SK-N-SH treated with all-trans-retinoic acid at 6 μM for 48 hours (cell line): ENCODE measurements at regions not wholly inside any gene's neighbourhood (a gene's known extent, or its start where the extent isn't known, plus 50 kb on each side); places are given as distances from the start of the nearest gene placed in this dataset.

Experiments used
- BACH2 ChIP-seq: fragments of 250-450 bp; sonication (Bioruptor Pico); IDR thresholded peaks from 2 replicates; pipeline ENCODE4 v1.9.0; 2021; ENCODE audit warnings: mild to moderate bottlenecking, borderline replicate concordance
- CSDC2 ChIP-seq: fragments of 250-450 bp; sonication (Bioruptor Pico); IDR thresholded peaks from 2 replicates; pipeline ENCODE4 v1.5.0; 2020; ENCODE audit warnings: mild to moderate bottlenecking, moderate library complexity
- ESRRG ChIP-seq: fragments of 250-450 bp; sonication (Bioruptor Pico); IDR thresholded peaks from 2 replicates; pipeline ENCODE4 v1.6.1; 2021; ENCODE audit warnings: mild to moderate bottlenecking
- ISL1 ChIP-seq: fragments of 250-450 bp; sonication (Bioruptor Pico); IDR thresholded peaks from 2 replicates; pipeline ENCODE4 v2.1.2; 2022; ENCODE audit warnings: mild to moderate bottlenecking, moderate library complexity
- OSR1 ChIP-seq: fragments of 250-450 bp; sonication (Bioruptor Pico); IDR thresholded peaks from 2 replicates; pipeline ENCODE4 v1.8.0; 2022; ENCODE audit warnings: moderate library complexity, mild to moderate bottlenecking, inconsistent platforms
- PATZ1 ChIP-seq: fragments of 250-450 bp; sonication (Bioruptor Pico); IDR thresholded peaks from 2 replicates; pipeline ENCODE4 v1.8.0; 2020; ENCODE audit warnings: mild to moderate bottlenecking, moderate library complexity, borderline replicate concordance
- RARB ChIP-seq: fragments of 250-450 bp; sonication (Bioruptor Pico); IDR thresholded peaks from 2 replicates; pipeline ENCODE4 v1.8.0; 2021; ENCODE audit warnings: mild to moderate bottlenecking, moderate library complexity
- TOX ChIP-seq: fragments of 250-450 bp; sonication (Bioruptor Pico); IDR thresholded peaks from 2 replicates; pipeline ENCODE4 v1.8.0; 2021; ENCODE audit warnings: mild to moderate bottlenecking, moderate library complexity, borderline replicate concordance
- ZFP3 ChIP-seq: fragments of 250-450 bp; sonication (Bioruptor Pico); IDR thresholded peaks from 2 replicates; pipeline ENCODE4 v1.5.0; 2020; ENCODE audit warnings: mild to moderate bottlenecking, moderate library complexity
- ZFP30 ChIP-seq: fragments of 450-650 bp; formaldehyde crosslinking; IDR thresholded peaks from 2 replicates; pipeline ENCODE4 v1.5.0; 2022; ENCODE audit warnings: mild to moderate bottlenecking, moderate library complexity
- ZNF565 ChIP-seq: fragments of 450-650 bp; formaldehyde crosslinking; conservative IDR thresholded peaks from 2 replicates; pipeline ENCODE4 v1.5.0; 2020; ENCODE audit warnings: low read depth, mild to moderate bottlenecking, moderate library complexity
- ZNF70 ChIP-seq: fragments of 450-650 bp; formaldehyde crosslinking; IDR thresholded peaks from 2 replicates; pipeline ENCODE4 v1.5.0; 2020; ENCODE audit warnings: mild to moderate bottlenecking, moderate library complexity
- ZNF8 ChIP-seq: fragments of 450-650 bp; formaldehyde crosslinking; IDR thresholded peaks from 2 replicates; pipeline ENCODE4 v1.5.0; 2020; ENCODE audit warnings: mild to moderate bottlenecking, moderate library complexity

GRCh38 chr6:90915224-90915915, 328.5 kb upstream of the MAP3K7 start:
- TF ChIP-seq ZNF565: no peak
- TF ChIP-seq CSDC2 (CRISPR knock-in tag): no peak
- TF ChIP-seq ISL1: no peak
- TF ChIP-seq ZNF70 (CRISPR knock-in tag): no peak
- TF ChIP-seq ZFP30 (CRISPR knock-in tag): no peak
- TF ChIP-seq ESRRG (CRISPR knock-in tag): no peak
- no peak for TF ChIP-seq BACH2
- TF ChIP-seq TOX (CRISPR knock-in tag): no peak
- no peak for TF ChIP-seq ZNF8 (CRISPR knock-in tag)
- TF ChIP-seq ZFP3 (CRISPR knock-in tag): no peak
- no peak for TF ChIP-seq PATZ1
- no peak for TF ChIP-seq RARB (CRISPR knock-in tag)
- no peak for TF ChIP-seq OSR1 (CRISPR knock-in tag)
